HG02884 (cell line): ENCODE measurements at regions not wholly inside any gene's neighbourhood (a gene's known extent, or its start where the extent isn't known, plus 50 kb on each side); places are given as distances from the start of the nearest gene placed in this dataset.

ENCODE experiments used
- ATAC-seq: cut with Tn5 transposase; IDR thresholded peaks from one replicate; pipeline ENCODE4 v1.9.1; 2021; ENCODE audit warnings: mild to moderate bottlenecking, moderate library complexity; ENCODE audit not compliant: unreplicated experiment

DNA sequence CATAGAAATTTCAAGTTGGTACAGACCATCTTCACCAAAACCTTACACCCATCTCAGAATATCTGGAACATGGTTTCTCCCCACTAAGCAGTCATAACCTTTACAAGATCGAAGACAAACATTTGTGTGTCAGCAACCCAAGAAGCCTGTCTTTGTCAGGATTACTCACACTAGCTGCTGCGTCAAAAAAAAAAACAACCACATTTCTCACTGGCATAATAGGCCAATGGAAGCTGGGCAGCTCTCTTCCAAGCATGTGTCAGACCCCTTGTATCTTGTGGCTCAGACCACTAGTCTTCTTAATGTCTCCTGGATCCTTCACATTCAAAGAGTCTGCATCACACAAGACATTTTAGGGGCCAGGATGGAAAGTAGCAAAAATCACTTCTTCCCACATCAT, 266.9 kb upstream of the IGF1R start:
- no peak for ATAC-seq

DNA sequence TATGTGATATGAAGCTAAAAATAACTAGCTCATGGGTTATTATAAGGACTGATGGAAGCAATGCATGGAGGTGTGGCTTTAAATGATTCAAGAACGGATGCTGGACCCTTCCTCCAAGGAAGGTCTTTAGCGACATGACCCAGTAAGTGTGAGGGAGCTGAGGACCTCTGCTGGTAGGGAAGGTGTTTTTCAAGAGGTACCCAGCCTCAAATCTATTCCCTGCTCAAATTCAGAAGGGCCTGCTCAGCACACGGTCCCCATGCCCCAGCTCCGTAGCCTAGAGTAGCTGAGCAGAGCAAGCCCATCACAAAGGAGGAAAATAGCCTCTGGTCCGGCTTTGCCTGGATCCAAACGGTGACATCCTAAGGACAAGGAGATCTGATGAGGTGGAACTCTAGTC, 266.2 kb upstream of the IGF1R start:
- ATAC-seq, result no peak

DNA sequence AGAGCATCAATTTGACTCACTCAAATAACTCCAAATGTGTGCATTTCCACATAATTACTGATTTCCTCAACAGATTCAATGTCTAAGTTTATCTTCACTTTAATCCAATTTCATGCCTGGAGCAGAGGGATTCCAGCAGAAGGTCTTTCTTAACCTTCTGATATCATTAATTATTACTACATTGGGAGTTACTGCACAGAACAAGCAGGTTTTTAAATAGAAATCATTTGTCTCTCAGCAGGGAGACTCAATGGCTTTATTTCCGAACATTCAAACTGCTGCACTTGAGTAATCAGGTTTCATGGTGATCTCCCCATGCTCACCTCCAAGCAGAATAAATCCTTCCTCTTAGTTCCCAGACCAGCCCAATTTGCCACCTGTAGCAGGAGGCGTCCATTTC, 264.8 kb upstream of the IGF1R start:
- no peak for ATAC-seq

DNA sequence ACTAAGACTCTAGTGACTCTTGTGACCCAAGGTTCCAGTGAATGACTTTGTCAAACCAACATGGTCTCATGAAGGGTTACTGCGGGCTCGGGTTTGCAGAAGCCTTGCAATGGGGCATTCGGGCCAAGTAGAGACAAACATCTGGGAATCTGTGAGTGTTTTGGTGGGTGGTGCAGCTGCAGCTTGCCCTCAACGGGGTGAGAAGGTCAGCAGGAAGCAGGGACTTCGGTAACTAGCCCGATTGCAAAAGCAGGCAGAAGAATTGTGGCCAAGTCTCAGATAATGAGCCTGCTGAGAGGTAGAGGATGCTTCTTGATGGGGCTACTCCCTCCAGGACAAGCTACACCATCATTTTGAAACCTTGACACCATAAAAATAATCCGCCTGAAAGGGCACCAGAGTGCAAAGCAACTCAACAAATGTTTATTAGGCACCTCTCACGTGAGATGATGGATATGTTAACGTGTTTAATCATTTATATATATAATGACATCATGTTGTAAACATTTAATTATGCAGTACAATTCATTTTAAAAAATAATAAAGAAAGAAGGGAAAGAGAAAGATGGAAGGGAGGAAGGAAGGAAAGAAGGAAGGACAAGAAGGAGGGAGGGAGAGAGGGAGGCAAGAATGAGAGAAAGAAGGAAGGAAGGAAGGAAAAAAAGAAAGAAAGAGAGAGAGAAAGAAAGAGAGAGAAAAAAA, 263.9 kb upstream of the IGF1R start:
- ATAC-seq, result no peak

DNA sequence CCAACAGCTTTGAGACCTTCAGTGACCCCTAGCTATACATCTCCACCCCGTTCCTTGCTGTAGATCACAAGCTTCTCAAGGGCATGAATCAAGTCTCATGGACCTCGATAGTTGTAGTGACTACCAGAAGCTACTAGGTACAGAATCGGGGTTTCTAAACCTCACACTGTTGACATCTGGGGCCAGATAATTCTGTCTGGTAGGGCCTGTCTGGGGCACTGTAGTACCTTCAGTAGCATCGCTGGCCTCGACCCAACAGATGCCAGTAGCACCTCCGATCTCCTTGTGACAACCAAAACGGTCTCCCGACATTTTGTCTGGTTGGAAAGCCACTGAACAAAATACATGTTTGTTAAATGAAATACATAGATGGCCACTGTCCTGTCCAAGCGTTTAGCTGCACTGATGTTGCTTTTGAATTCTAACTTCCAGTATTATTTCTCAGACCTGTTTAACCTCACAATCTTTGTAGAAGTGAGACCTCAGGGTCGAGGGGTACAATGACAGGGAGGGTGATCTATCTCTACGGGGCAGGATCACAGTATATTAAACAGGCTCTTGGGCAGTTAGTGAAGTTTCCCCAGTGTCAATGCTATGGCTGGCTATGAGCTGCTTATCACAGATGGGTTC, 262.5 kb upstream of the IGF1R start:
- no peak for ATAC-seq

DNA sequence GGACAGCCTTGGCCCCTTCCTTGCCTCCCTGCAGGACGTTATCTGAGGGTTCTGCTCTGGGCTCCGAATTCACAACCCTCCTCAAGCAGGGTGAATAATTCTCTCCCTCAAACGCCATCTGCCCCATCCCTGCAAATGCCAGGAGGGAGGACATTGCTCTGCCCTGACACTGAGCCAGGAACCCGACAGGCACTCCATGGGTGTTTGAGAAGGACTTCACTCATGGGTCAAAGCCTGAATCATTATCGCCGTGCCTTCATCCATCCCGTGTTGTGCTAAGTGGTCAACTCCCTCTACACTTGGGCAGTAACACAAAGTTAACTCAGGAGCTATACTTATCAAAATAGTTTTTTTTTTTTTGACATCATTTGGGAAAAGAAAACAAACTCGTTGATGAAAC, 261.8 kb upstream of the IGF1R start:
- no peak for ATAC-seq

DNA sequence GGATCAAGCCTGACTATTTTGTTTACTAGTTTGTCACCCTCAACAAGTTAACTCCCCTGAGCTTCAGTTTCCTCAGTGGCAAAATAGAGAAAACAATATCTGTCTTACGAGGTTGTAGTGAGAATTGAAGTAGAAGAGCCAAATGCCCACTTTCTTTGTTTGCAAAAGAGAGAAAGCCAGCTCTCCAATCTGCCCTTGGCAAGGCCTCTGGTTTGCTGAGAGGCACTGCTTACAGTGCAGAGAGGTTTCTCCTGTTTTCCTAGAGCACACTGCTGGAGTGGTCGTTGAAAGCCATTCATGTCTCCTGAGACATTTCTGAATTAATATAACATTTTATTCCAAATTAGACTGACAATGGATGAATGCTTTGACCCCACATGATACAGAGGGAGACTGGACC, 260.5 kb upstream of the IGF1R start:
- no peak for ATAC-seq

DNA sequence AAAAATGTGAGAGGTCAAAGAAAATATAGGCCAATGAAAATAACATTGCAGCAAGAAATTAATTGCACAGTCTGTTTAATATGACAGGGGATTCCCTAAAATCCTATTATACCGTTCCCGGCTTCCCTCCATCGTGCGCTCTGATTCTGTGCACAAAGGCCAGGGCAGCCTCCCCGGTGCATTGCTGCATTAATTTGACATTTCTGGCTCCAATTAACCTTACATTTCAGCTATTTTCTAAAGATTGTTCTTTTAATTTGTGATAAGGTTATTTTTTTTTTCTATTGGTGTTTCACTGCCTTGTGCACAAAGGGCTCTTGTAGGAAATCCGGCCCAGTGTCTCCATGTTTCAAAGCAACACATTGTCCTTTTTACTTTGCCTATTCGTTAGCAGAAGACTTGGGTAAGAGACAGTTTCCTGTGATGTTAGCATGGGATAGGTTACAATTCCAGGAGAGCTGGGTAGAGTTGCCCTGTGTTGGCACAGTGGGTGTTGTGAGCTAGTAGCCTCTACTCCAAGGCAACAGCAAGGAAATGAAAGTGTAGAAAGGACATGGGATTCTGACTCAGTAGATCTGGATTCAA, 257.3 kb upstream of the IGF1R start:
- no peak for ATAC-seq

DNA sequence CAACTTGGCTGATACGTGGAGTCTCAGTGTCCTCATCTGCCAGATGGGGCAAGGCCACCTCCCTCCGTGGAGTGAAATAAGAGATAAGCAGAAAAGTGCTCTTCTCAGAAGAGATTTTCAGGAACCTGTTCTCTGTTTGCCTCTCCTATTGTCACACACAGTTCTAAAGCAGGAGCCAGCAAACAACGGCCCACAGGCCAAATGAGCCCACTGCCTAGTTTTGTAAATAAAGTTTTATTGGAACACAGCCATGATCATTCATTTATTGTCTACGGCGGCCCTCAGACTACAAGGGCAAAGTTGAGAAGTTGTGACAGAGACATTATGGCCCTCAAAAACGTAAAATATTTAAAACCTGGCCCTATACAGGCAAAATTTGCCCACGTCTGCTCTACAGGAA, 256.8 kb upstream of the IGF1R start:
- ATAC-seq, result no peak

DNA sequence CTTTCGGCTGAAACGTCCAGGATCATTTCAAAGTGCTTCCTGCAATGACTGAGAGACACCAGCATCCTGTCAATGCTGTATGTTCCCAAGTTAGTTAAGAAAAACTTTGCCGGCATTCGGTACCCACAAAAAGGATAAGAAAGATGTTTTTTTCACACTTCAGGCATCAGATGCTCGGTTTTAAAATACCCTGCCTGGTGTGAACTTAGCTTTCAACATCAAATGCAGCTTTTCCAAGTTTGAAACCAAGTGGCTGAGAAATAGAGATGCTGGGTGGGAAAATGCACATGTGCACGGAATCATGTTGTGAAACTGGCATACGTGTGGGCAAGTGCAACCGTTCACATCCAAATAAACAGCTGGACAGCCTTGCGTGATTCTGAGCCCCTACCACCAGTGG, 254.9 kb upstream of the IGF1R start:
- no peak for ATAC-seq

DNA sequence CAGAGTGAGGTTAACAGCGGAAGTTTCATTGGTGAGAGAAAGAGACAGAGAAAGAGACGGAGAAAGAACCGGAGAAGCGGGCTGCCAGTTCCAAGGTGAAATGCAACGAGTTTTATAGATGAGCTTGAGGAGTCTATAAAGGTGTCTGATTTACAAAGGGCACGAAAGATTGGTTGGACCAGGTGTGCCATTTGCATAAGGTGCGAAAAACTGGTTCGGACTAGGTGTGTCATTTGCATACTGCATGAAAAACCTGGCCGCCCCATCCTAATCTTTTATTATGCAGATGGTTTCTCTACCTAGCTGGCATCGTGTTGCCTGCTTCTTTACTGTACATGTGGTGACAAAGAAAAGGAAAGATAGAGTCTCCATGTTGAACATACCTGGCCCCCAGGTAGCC, 253.8 kb upstream of the IGF1R start:
- ATAC-seq, result no peak

DNA sequence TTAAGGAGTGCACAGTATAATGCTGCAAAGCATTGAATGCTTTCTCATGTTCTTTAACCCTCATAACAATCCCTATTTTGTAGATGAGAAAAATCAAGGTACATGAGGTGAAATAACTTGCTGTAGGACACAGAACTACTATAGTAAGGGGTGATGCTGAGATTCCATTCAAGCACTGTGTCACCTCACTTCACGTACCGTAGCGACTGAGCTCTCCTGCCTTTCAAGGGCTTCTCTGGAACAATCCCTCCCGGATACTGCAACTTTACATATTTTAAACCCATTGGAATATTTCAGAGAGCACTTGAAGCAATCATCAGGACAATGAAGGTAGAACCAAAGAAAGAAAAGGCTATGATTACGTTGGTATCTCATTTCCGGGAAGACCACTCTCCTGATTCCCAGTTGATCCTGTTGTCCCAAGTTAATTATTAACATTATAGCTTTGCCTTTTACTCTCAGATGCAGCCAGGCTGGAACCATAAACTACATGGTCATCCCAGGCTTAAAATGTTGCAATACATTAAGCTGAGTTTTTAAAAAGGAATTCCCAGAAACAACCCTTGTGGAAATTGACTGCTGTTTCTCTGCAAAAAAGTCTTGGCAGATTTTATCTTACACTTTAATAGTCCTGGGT, 252.2 kb upstream of the IGF1R start:
- ATAC-seq, result no peak

DNA sequence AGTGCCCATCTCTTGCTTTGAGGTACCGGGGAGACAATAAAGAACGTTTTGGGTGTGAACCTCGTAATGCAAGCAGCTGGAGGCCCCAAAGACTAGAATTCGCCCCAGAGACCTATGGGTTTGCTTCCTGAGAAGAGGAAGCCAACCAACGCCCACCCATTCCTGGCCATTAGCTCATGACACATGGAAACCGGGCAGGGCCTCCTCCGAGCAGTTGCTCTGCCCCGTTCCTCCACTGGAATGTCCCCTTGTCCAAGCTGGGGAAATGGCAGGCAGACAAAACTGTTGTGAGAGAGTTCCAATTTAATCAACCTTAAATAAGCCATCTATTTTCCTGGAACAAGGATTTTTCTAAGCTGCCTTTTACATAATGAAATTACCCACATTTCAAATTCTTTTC, 250.9 kb upstream of the IGF1R start:
- ATAC-seq, result no peak

DNA sequence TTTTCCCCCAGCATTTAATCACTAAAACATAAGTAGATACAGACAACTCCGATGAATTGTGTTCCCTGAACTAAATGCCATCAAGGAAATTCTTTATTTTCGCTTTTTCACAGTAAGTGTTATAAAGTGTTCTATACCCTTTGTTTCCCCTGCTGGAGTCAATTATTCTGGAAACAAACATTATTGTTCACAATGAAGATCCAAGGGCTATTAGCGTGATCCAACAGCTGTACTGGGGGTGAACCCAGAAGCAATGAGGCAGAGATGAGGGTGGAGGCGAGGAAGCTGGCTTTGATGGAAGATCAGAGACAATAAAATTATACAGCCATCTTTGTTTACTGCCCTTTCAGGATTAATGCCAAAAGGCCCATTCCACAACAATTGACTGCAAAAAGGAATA, 250.3 kb upstream of the IGF1R start:
- ATAC-seq, result no peak

DNA sequence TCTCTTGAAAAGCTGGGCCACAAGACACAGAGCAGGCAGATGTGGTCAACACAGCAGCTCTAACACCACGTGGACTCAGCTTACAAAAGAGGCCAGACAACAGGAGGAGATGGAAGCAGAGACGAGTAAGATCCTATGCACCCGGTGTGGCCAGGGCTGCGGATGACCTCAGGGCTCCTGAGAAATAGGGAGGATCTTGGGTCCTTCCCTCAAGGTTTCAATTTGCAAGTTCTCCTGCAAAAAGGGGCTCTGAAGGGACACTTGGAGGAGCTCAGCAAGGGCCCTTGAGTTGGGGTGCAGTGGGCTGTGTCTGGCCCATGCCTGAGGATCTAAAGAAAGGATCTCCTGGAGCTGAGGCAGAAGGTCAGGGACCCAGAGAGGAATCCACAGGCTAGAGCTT, 249.5 kb upstream of the IGF1R start:
- ATAC-seq, result no peak

DNA sequence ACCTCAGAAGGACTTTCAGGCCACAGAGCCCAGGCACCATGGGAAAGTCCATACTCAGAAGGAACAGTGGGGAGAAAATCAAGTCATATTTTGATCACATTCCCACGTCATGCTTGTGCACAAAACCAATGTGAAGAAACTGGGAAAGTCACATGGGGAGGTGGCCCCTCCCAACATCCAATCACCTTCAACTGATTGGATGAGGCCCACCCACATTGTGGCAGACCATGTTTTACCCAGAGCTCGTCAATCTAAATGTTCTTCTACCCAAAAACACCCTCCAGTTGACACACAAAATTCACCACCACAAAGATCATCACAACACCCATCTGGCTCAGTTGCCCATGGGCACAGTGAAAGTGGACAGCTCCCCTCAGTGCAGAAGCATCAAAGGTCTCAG, 248.2 kb upstream of the IGF1R start:
- ATAC-seq, result no peak

DNA sequence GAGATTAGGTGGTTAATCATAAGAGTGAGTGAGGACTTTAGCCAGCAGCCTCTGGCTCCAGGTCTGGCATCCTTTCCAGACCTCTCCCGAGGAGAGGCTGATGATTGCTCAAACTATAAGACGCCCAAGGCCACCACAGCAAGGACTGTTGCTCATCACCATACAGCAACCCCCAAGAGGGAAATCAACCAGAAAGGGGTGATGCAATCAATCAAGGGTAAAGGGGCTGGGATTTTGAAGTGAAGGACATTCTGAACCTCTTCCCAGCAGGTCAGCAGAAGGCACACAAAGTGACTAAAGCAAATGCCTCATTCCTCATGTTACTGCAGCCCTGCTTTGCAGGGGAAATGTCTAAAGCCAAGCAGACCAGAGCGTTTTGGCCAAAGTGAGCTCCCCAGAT, 247.3 kb upstream of the IGF1R start:
- no peak for ATAC-seq

DNA sequence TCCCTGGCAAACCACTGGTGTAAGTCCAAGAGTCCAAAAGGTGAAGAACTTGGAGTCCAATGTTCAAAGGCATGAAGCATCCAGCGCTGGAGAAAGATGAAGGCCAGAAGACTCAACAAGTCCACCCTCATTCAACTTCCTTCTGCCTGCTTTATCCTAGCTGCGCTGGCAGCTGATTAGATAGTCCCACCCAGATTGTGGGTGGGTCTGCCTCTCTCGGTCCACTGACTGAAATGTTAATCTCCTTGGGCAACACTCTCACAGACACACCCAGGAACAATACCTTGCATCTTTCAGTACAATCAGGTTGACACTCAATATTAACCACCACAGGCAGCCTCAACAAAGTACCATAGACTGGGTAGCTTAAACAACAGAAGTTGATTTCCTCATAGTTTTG, 245.9 kb upstream of the IGF1R start:
- no peak for ATAC-seq

DNA sequence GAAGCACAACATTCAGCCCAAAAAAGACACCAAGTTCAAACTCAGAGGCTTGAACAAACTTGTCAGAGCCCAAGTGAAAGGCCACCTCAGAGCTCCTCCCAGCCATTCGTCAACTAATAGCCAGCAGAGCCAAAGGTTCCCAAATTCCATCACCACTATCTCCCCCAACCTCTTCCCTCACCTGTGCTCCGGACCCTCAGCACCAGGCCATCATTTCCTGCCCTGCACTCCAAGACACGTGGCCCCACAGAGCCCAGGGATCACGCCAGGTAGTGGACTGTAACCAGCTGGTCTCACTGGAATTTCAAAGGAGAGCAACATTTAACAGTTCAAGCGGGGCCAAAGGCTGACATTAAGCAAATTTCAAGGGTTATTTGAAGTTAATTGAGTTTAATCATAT, 245.2 kb upstream of the IGF1R start:
- ATAC-seq, result no peak

DNA sequence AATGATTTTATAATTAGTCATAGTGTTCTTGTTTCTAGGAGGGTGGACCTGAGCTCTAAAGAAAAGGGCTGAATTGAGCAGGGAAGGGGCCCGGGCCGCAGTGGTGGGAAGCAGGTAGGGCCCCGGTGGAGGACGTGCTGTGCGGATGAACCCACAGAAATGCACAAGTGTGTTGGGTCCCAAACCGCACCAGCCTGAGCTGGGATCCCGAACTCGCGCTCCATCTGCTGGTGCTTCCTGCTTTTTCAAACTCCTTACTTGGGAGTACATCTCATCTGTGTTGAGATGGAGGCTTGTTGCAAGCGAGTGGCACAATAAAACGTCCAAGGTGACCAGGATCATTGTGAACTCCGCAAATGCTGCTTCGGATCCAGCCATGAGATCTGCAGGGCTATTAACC, 244.8 kb upstream of the IGF1R start:
- ATAC-seq, result no peak

DNA sequence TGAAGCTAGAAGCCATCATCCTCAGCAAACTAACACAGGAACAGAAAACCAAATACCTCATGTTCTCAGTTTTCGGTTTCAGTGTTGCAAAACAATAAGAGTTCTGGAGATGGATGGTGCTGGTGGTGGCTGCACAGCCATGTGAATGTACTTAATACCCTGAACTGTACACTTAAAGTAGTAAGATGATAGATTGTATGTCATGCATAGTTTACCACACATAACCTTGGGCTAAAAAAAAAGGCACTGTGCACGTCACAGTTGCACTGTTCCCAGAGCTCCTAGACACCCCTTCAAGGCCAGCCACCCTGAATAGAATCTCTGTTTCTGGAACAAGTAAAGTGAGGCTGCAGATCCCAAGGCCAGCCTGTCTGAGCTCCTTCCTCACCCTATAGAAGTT, 243.3 kb upstream of the IGF1R start:
- ATAC-seq, result no peak

DNA sequence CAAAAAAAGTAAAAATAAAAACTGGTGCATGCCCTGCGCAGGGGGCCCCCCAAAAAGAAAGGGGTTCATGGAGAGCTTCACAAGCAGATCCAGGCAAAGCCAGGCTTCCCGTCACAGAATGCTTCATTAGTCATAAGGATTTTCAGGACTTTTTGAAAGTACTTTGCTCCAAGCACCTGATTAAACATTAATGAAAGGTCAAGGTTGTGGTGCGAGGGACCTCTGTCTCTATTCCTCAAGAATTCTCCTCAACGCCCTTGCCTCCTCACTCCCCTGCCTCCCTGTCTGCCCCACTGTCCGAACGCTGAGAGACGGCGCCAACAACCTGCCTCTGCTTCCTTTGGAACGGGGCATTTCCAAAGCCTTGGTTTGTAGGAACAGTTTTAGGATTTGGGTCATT, 240.1 kb upstream of the IGF1R start:
- ATAC-seq, result no peak
